GM12878 (cell line): ENCODE measurements at regions not wholly inside any gene's neighbourhood (a gene's known extent, or its start where the extent isn't known, plus 50 kb on each side); places are given as distances from the start of the nearest gene placed in this dataset.

Experiments used
- ATAC-seq: fragments of 200-7000 bp; cut with Tn5 transposase; 3 replicates; pipeline ENCODE4 v1.9.1; 2020; ENCODE audit warnings: mild to moderate bottlenecking, moderate library complexity
- BruUV-seq: library from RNA; stranded (reverse); fragments of 400-500 nt; replicated peaks from 2 replicates; lab custom pipeline; 2021; lab: Mats Ljungman, UMichigan
- CTCF ChIA-PET: fragments of 300-600 bp; sonication (Branson Sonifier 250); formaldehyde crosslinking; extraction: SDS; loops from one replicate; lab custom pipeline; 2021; ENCODE audit warnings: inconsistent platforms; lab: Yijun Ruan, JAX
- POLR2A ChIA-PET: fragments of 350-600 bp; formaldehyde crosslinking; extraction: SDS; loops from one replicate; lab custom pipeline; 2021; ENCODE audit warnings: inconsistent platforms; lab: Charles Lee
- RAD21 ChIA-PET: fragments of 300-600 bp; sonication (Branson Sonifier 250); formaldehyde crosslinking; loops from one replicate; lab custom pipeline; 2023; ENCODE audit warnings: antibody characterized with exemption; ENCODE audit not compliant: unreplicated experiment; lab: Charles Lee
- SMC1A ChIA-PET: fragments of 300-600 bp; sonication (Branson Sonifier 250); formaldehyde crosslinking; loops from one replicate; lab custom pipeline; 2023; ENCODE audit not compliant: unreplicated experiment, uncharacterized antibody; lab: Charles Lee
- DNase-seq: peaks from one replicate; pipeline ENCODE4 v3.0.0-alpha.2; 2011; ENCODE audit warnings: low read depth, low spot score
- FAIRE-seq: peaks from 3 replicates; lab custom pipeline; 2011; peaks lifted over from hg19 to GRCh38; lab: Jason Lieb, UNC
- H2AFZ ChIP-seq: 2 replicates; pipeline ENCODE4 v1.6.0; 2011; ENCODE audit warnings: low read depth, low read length, control low read depth; ENCODE audit not compliant: control insufficient read depth
- H3K27ac ChIP-seq: 2 replicates; pipeline ENCODE4 v1.5.1; 2011; ENCODE audit warnings: control low read depth; ENCODE audit not compliant: control insufficient read depth, insufficient read depth
- H3K27me3 ChIP-seq, 2 experiments: replicated peaks in 1 of 2; 2 replicates each; pipeline versions ENCODE4 v1.6.0 to v1.6.1; 2011; ENCODE audit warnings: low read length in 1 of 2; ENCODE audit not compliant: control insufficient read depth in 2 of 2, insufficient read depth in 2 of 2
- H3K36me3 ChIP-seq, 2 experiments: 2 replicates each; pipeline ENCODE4 v1.5.1; 2011; ENCODE audit warnings: low read length in 1 of 2; ENCODE audit not compliant: control insufficient read depth in 2 of 2, insufficient read depth in 2 of 2
- H3K4me1 ChIP-seq: 2 replicates; pipeline ENCODE4 v1.6.1; 2011; ENCODE audit warnings: mild to moderate bottlenecking, low read length, moderate library complexity, mixed read lengths; ENCODE audit not compliant: control insufficient read depth, insufficient read depth
- H3K4me2 ChIP-seq: 2 replicates; pipeline ENCODE4 v1.6.0; 2011; ENCODE audit warnings: control low read depth; ENCODE audit not compliant: control insufficient read depth, insufficient read depth
- H3K4me3 ChIP-seq: fragments of 200-600 bp; sonication (generic); 2 replicates; pipeline ENCODE4 v1.5.1; 2016
- H3K79me2 ChIP-seq: 2 replicates; pipeline ENCODE4 v1.6.0; 2011; ENCODE audit warnings: low read length; ENCODE audit not compliant: control insufficient read depth, insufficient read depth
- H3K9ac ChIP-seq: 2 replicates; pipeline ENCODE4 v1.8.0; 2011; ENCODE audit warnings: low read length, control low read depth, mixed read lengths; ENCODE audit not compliant: control insufficient read depth, insufficient read depth
- H3K9me3 ChIP-seq: replicated peaks from 3 replicates; pipeline ENCODE4 v1.5.1; 2011; ENCODE audit warnings: mild to moderate bottlenecking, low read length; ENCODE audit not compliant: control insufficient read depth, insufficient read depth
- H4K20me1 ChIP-seq: 2 replicates; pipeline ENCODE4 v1.6.0; 2011; ENCODE audit not compliant: control insufficient read depth, insufficient read depth
- ATF7 ChIP-seq: fragments of 450-650 bp; IDR thresholded peaks from 2 replicates; pipeline ENCODE4 v1.6.1; 2016; ENCODE audit warnings: low read depth, mild to moderate bottlenecking
- CBX5 ChIP-seq: sonication (generic); IDR thresholded peaks from 2 replicates; pipeline ENCODE4 v1.6.1; 2016; ENCODE audit warnings: low read depth, moderate library complexity, mild to moderate bottlenecking, inconsistent platforms
- IRF3 ChIP-seq: fragments of 450-650 bp; IDR thresholded peaks from 2 replicates; pipeline ENCODE4 v1.6.1; 2014; ENCODE audit warnings: mild to moderate bottlenecking
- NFYB ChIP-seq: IDR thresholded peaks from 2 replicates; pipeline ENCODE4 v1.6.1; 2011; ENCODE audit warnings: low read depth, mild to moderate bottlenecking, low read length, improper control_type of control experiment, moderate library complexity; ENCODE audit not compliant: insufficient read depth
- RB1 ChIP-seq: fragments of 450-650 bp; formaldehyde crosslinking; IDR thresholded peaks from 2 replicates; pipeline ENCODE4 v1.6.1; 2017; ENCODE audit warnings: mild to moderate bottlenecking, borderline replicate concordance
- RBBP5 ChIP-seq: fragments of 200-600 bp; sonication (generic); conservative IDR thresholded peaks from 2 replicates; pipeline ENCODE4 v1.6.1; 2016
- STAT3 ChIP-seq: IDR thresholded peaks from 2 replicates; pipeline ENCODE4 v1.6.1; 2011; ENCODE audit warnings: low read depth, low read length, improper control_type of control experiment
- USF1 ChIP-seq: IDR thresholded peaks from 2 replicates; pipeline ENCODE4 v1.6.1; 2011; ENCODE audit warnings: borderline replicate concordance, low read depth, mild to moderate bottlenecking, moderate library complexity, mixed read lengths, low read length; ENCODE audit not compliant: insufficient read depth; ENCODE audit errors: extremely low read length
- WGBS: methylation state at CpG from one replicate; pipeline ENCODE4 v1.1.6; 2016; ENCODE audit warnings: low lambda C conversion rate; ENCODE audit not compliant: insufficient replicate concordance, insufficient coverage; ENCODE audit errors: missing lambda C conversion rate; 5-methylcytosine and 5-hydroxymethylcytosine counted together
- in situ Hi-C: fragments of 300-500 bp; cut with MboI; formaldehyde crosslinking; loops from 9 replicates; pipeline ENCODE4 v1.14.3; 2018; ENCODE audit warnings: mixed read lengths
- intact Hi-C: fragments of 100-400 bp; cut with micrococcal nuclease; formaldehyde crosslinking; loops from one replicate; pipeline ENCODE4 v1.14.2; 2022; ENCODE audit not compliant: unreplicated experiment
- TF ChIP-seq, protein P1 (sequence below): fragments of 450-650 bp; IDR thresholded peaks from 2 replicates; pipeline ENCODE4 v1.6.1; 2017; ENCODE audit warnings: mild to moderate bottlenecking, moderate library complexity
- TF ChIP-seq, protein P2 (sequence below): fragments of 450-650 bp; IDR thresholded peaks from 2 replicates; pipeline ENCODE4 v1.6.1; 2018; ENCODE audit warnings: mild to moderate bottlenecking, low read depth, moderate library complexity; ENCODE audit not compliant: partially characterized antibody

DNA sequence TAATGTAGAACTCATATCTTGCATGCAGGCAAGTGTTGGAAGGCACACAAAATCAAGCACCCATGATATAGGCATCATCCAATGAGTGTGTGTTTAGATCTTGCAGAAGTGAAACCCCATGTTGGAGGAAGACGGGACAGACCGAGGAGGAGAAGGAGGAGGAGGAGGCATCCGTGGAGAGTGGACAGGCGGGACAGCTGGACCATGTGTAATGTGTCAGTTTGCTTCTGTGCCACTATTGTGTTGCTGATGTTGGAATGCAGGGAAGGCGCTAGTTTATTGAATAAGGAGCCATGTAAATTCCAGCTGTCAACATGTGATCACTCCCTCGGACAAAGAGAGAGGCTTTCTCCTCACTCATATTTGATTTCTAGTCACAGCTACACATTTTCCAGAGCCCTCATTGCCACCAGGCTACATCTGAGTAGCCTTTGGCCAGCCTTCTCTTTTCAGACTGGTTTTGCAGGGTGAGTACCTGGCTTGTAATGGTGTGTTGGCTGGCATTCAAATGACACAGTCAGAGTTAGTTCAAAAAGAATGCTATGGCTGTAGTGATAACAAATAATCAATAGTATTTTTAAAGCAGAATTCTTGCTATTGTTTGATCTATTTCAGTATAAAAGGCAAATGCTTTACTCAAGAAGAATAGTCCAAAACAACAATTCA lies 1037.6 kb upstream of the NR2F2 start:
- Histone ChIP-seq H4K20me1 (no peaks in the 10 kb centered on the region), H3K4me3 (no peak overlapping the region), H3K36me3 (no peaks in the 10 kb centered on the region), H3K27me3 (no peaks in the 10 kb centered on the region), H3K79me2 (no peaks in the 10 kb centered on the region), H3K27ac (no peak overlapping the region), H2AFZ (no peak overlapping the region), H3K4me2 (no peak overlapping the region), H3K4me1 (peaks cover 2% of the 10 kb centered on the region; the same call in 1 of the 2 replicates), H3K9ac (no peak overlapping the region), H3K9me3 (no peaks in the 10 kb centered on the region)
- no TSS peak for BruUV-seq
- ChIA-PET RAD21 (interaction anchor here (1.2 to 12.9 kb wide), 3 partner anchors 8 to 156 kb away, joined by 3 to 104 read pairs (median 3); no protein-coding TSS in a partner anchor), POLR2A (no interaction called here), CTCF (interaction anchor here (0.5 to 8.3 kb wide), 14 partner anchors 11 to 1707 kb away, joined by 3 to 72 read pairs (median 4); no protein-coding TSS in a partner anchor), SMC1A (interaction anchor here (1.0 to 22.3 kb wide), 6 partner anchors 10 to 29 kb away, joined by 3 to 310 read pairs (median 5); no protein-coding TSS in a partner anchor)
- DNase-seq (no peak), FAIRE-seq (no peak), ATAC-seq (no peak)
- WGBS: 15% methylated on average over 6 of the region's 6 CpGs
- intact Hi-C loops (loop anchor here (2.0 kb wide), 1 partner anchor 34 kb away; no protein-coding TSS in a partner anchor), in situ Hi-C loops (no loop called here)
- TF ChIP-seq, protein P1, sequence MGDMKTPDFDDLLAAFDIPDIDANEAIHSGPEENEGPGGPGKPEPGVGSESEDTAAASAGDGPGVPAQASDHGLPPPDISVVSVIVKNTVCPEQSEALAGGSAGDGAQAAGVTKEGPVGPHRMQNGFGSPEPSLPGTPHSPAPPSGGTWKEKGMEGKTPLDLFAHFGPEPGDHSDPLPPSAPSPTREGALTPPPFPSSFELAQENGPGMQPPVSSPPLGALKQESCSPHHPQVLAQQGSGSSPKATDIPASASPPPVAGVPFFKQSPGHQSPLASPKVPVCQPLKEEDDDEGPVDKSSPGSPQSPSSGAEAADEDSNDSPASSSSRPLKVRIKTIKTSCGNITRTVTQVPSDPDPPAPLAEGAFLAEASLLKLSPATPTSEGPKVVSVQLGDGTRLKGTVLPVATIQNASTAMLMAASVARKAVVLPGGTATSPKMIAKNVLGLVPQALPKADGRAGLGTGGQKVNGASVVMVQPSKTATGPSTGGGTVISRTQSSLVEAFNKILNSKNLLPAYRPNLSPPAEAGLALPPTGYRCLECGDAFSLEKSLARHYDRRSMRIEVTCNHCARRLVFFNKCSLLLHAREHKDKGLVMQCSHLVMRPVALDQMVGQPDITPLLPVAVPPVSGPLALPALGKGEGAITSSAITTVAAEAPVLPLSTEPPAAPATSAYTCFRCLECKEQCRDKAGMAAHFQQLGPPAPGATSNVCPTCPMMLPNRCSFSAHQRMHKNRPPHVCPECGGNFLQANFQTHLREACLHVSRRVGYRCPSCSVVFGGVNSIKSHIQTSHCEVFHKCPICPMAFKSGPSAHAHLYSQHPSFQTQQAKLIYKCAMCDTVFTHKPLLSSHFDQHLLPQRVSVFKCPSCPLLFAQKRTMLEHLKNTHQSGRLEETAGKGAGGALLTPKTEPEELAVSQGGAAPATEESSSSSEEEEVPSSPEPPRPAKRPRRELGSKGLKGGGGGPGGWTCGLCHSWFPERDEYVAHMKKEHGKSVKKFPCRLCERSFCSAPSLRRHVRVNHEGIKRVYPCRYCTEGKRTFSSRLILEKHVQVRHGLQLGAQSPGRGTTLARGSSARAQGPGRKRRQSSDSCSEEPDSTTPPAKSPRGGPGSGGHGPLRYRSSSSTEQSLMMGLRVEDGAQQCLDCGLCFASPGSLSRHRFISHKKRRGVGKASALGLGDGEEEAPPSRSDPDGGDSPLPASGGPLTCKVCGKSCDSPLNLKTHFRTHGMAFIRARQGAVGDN: no peak
- TF ChIP-seq CBX5 (no peak), RB1 (no peak), IRF3 (no peak), NFYB (no peak), ATF7 (no peak), USF1 (no peak), STAT3 (no peak), RBBP5 (no peak)
- TF ChIP-seq, protein P2, sequence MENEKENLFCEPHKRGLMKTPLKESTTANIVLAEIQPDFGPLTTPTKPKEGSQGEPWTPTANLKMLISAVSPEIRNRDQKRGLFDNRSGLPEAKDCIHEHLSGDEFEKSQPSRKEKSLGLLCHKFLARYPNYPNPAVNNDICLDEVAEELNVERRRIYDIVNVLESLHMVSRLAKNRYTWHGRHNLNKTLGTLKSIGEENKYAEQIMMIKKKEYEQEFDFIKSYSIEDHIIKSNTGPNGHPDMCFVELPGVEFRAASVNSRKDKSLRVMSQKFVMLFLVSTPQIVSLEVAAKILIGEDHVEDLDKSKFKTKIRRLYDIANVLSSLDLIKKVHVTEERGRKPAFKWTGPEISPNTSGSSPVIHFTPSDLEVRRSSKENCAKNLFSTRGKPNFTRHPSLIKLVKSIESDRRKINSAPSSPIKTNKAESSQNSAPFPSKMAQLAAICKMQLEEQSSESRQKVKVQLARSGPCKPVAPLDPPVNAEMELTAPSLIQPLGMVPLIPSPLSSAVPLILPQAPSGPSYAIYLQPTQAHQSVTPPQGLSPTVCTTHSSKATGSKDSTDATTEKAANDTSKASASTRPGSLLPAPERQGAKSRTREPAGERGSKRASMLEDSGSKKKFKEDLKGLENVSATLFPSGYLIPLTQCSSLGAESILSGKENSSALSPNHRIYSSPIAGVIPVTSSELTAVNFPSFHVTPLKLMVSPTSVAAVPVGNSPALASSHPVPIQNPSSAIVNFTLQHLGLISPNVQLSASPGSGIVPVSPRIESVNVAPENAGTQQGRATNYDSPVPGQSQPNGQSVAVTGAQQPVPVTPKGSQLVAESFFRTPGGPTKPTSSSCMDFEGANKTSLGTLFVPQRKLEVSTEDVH: no peak
